Adrenal gland (tissue), 9 donors: ENCODE measurements at regions not wholly inside any gene's neighbourhood (a gene's known extent, or its start where the extent isn't known, plus 50 kb on each side); places are given as distances from the start of the nearest gene placed in this dataset.
"Not testable (repeated sequence)": the region's sequence is repeated elsewhere in the genome, so short reads cannot be mapped to it uniquely, and the experiment has no call there.

Source experiments
- DNase-seq, 7 donors: peaks; one replicate each; pipeline ENCODE4 v3.0.0-alpha.2; 2019 to 2020
- H3K27ac ChIP-seq, 5 donors: fragments of 200-600 bp; sonication (generic) in 4 of 5; 1 replicate in 3 of 5; 2 replicates in 2 of 5; pipeline versions ENCODE4 v1.5.1 to v1.8.0; 2016 to 2020; ENCODE audit warnings: mild to moderate bottlenecking in 1 of 5
- H3K27me3 ChIP-seq: fragments of 200-600 bp; 2 replicates; pipeline ENCODE4 v1.8.0; 2021
- H3K36me3 ChIP-seq, 2 donors: fragments of 200-600 bp; replicated peaks in 1 of 2; 1 replicate in 1 of 2; 2 replicates in 1 of 2; pipeline versions ENCODE4 v1.5.1 to v1.8.0; 2018 to 2022
- H3K4me1 ChIP-seq, 2 donors: fragments of 200-600 bp; replicated peaks in 1 of 2; 1 replicate in 1 of 2; 2 replicates in 1 of 2; pipeline versions ENCODE4 v1.5.1 to v1.8.0; 2018 to 2021
- H3K4me3 ChIP-seq, 4 donors: fragments of 200-600 bp; sonication (generic) in 3 of 4; one replicate each; pipeline ENCODE4 v1.5.1; 2016 to 2018
- H3K9me3 ChIP-seq, 3 donors: fragments of 200-600 bp; sonication (generic) in 1 of 3; replicated peaks in 1 of 3; 1 replicate in 2 of 3; 2 replicates in 1 of 3; pipeline versions ENCODE4 v1.5.1 to v1.8.0; 2016 to 2021
- POLR2A ChIP-seq, 2 donors: fragments of 450-650 bp; IDR thresholded peaks; one replicate each; pipeline ENCODE4 v1.6.1; 2017; ENCODE audit warnings: antibody characterized with exemption in 2 of 2, mild to moderate bottlenecking in 2 of 2, moderate library complexity in 1 of 2
- WGBS, 4 donors: extraction: QIAGEN DNeasy Blood & Tissue Kit in 2 of 4; methylation state at CpG; one replicate each; pipeline versions ENCODE4 v1.1.5 to v1.1.7; 2013 to 2017; 5-methylcytosine and 5-hydroxymethylcytosine counted together
- intact Hi-C, 2 donors: fragments of 100-400 bp; cut with DNase I; formaldehyde crosslinking; loops; one replicate each; pipeline versions ENCODE4 v1.14.1 to v1.15.0; 2022 to 2023
- TF ChIP-seq, protein P1 (sequence below), 6 experiments: fragments of 450-650 bp in 4 of 6; fragments of 200-600 bp in 2 of 6; sonication (generic) in 1 of 6; IDR thresholded peaks; 1 replicate in 5 of 6; 2 replicates in 1 of 6; pipeline versions ENCODE4 v1.5.1 to v1.8.0; 2016 to 2021; ENCODE audit warnings: antibody characterized with exemption in 6 of 6, mild to moderate bottlenecking in 2 of 6, moderate library complexity in 1 of 6
- donor health status: healthy with polysubstance abuse.
- donor health status: Bipolar disorder and iron deficiency.
- donor health status: DM: yes; HTN: yes; CAD: no.
- donor health status: DM: no; HTN: no; CAD: no.
- donor health status: DM: no; HTN: no; CAD: no.

DNA sequence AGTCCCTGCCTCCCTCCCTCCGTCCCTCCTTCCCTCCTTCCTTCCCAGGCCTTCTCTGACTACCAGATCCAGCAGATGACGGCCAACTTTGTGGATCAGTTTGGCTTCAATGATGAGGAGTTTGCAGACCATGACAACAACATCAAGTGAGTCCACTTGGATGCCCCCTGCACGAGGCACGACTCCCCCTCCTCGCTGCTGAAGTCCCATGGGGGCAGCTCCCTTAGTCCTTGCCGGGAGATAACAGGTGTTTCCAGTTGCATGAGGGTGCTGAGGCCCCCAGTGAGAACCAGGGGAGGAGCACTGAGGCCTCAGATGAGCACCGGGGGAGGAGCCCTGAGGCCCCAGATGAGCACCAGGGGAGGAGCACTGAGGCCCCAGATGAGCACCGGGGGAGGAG lies 200.0 kb downstream of the LIPI start:
- WGBS, 4 donors, result 79 to 93% (median 84%) methylated on average over 6 to 8 of the region's 8 CpGs
- Histone ChIP-seq H3K27me3 (no peaks in the 10 kb centered on the region), H3K9me3 (no peaks in the 10 kb centered on the region), H3K4me1 (no peaks in the 10 kb centered on the region), H3K36me3 (no peaks in the 10 kb centered on the region), H3K4me3 (no peak overlapping the region), H3K27ac (no peak overlapping the region)
- intact Hi-C loops, result no loop called here
- no peak for DNase-seq
- TF ChIP-seq POLR2A (IDR thresholded peaks at IDR 0.05), result no peak
- TF ChIP-seq, protein P1, sequence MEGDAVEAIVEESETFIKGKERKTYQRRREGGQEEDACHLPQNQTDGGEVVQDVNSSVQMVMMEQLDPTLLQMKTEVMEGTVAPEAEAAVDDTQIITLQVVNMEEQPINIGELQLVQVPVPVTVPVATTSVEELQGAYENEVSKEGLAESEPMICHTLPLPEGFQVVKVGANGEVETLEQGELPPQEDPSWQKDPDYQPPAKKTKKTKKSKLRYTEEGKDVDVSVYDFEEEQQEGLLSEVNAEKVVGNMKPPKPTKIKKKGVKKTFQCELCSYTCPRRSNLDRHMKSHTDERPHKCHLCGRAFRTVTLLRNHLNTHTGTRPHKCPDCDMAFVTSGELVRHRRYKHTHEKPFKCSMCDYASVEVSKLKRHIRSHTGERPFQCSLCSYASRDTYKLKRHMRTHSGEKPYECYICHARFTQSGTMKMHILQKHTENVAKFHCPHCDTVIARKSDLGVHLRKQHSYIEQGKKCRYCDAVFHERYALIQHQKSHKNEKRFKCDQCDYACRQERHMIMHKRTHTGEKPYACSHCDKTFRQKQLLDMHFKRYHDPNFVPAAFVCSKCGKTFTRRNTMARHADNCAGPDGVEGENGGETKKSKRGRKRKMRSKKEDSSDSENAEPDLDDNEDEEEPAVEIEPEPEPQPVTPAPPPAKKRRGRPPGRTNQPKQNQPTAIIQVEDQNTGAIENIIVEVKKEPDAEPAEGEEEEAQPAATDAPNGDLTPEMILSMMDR (IDR thresholded peaks at IDR 0.05), result no peak

DNA sequence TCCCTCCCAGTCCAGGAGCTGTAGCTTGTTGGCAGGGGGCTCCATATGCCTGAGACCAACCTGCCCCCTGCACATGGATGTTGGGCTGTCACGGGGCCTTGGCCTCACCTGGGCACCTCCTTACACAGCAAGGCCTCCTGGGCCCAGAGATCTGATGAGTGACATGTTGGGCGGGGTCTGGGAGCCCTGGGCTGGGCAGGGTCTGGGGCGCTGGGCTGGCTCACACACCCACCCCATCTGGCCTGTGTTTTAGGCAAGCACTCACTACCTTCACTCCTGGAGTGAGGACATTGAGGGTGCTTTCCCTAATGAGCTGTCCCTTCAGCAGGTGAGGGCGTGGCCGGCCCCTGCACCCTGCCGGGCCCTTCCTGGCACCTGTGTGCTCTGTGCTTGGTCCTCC lies 200.8 kb downstream of the LIPI start:
- DNase-seq, intact Hi-C loops, H3K4me1 ChIP-seq, H3K9me3 ChIP-seq, H3K36me3 ChIP-seq, H3K4me3 ChIP-seq, H3K27ac ChIP-seq, H3K27me3 ChIP-seq: not testable (repeated sequence)
- 77 to 87% (median 82%) methylated on average over 3 to 6 of the region's 6 CpGs; no CpG with 5 or more reads in 1 of the 4 donors for WGBS, 4 donors

DNA sequence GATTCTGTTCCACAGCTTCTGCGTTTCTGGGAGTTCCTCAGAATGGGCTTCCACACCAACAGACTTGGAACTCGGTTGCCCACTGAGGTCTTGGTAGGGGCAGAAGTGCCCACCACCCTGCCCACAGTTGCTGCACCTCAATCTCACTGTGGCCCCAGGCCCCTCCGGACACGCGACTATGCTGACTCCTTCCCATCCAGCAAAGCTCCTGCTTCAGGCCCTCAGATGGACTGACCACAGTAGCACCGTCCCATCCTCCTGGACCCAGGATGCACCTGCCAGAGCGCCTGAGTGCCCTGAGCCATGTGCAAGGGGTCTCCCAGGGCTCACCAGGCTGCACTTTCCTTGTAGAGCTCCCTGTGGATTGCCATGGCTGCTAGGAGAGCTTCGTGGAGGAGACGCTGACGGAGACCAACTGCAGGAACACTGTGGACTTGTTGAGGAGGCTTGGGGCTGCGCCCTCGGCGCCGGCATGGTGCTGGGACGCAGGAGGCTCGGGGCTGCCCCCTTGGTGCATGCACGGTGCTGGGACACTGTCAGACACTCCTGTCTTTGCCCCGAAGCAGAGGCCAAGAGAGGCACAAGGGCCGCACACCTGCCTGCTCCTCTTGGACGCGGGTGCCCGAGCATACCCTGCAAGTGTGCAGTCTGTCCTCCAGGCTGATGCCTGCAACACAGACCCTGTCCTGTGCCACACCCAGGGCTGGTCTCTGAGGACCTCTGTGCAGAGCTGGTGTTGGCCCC lies 201.3 kb downstream of the LIPI start:
- DNase-seq, intact Hi-C loops, H3K4me1 ChIP-seq, H3K36me3 ChIP-seq, H3K27me3 ChIP-seq, H3K4me3 ChIP-seq, H3K27ac ChIP-seq, H3K9me3 ChIP-seq: not testable (repeated sequence)
- WGBS, 4 donors, result 88 to 91% (median 89%) methylated on average over 7 to 22 of the region's 22 CpGs

DNA sequence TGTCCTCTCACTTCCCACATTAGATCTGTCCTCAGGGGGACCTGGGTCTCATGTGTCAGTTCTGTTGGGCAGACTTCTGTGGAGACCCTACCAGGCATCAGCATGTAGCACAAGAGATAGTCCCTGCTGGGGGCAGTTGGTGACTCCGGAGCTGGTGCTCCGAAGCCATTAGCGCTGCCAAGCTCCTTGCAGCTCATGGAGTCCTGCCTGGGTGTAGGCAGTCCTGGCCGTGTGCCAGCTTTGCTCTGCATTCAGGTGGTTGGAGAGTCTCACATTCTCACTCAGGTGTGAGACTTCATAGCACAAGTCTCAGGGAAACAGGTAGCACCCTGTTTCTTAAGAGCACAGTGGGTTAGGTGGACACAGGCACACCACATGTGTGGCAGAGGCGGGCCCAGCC lies 202.3 kb downstream of the LIPI start:
- WGBS, 4 donors, result 80 to 89% (median 82%) methylated on average over 1 to 5 of the region's 5 CpGs
- intact Hi-C loops, H3K36me3 ChIP-seq, H3K9me3 ChIP-seq, H3K4me3 ChIP-seq, DNase-seq, H3K4me1 ChIP-seq, H3K27ac ChIP-seq, H3K27me3 ChIP-seq: not testable (repeated sequence)

DNA sequence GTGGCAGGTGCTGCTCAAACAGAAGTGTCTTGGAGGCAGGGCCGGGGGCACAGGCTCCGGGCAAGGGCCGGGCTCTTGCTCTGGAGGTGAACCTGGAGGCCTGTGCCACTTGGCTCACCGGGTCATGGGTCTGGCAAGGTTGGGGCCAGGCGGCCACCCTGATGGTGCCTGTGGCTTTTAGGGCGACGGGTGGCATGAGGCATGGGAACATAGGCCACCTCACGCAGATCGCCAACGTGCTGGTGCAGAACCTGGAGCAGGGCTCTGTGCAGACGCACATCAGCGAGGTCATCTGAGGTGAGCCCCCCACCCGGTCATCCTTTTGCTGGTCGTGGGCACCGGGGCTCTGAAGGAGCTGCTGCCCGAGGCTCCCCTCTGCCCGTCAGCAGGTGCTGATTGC lies 202.7 kb downstream of the LIPI start:
- H3K27ac ChIP-seq, DNase-seq, H3K4me1 ChIP-seq, H3K27me3 ChIP-seq, H3K4me3 ChIP-seq, intact Hi-C loops, H3K36me3 ChIP-seq, H3K9me3 ChIP-seq: not testable (repeated sequence)
- WGBS, 4 donors, result 89 to 93% (median 91%) methylated on average over 7 to 17 of the region's 17 CpGs; no CpG with 5 or more reads in 1 of the 4 donors

DNA sequence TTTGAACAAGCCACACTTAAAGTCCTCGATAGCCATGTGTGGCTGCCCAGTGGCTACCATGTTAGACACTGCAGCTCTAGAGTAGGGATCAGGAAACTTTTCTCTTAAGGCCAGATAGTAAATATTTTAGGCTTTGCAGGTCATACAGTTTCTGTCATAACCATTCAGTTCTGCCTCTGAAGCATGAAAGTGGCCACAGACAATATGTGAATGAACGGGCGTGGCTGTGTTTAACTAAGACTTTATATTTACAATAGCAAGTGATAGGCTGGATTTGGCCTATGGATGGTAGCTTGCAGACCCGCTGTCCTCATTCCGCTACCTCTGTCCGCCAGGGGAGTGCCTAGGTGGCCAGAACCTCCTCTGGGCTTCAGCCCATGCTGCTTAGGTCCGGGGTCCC lies 204.6 kb downstream of the LIPI start:
- H3K27me3 ChIP-seq, H3K9me3 ChIP-seq, intact Hi-C loops, H3K36me3 ChIP-seq, H3K27ac ChIP-seq, H3K4me3 ChIP-seq, H3K4me1 ChIP-seq, DNase-seq: not testable (repeated sequence)
- 66 to 80% (median 77%) methylated on average over 4 to 5 of the region's 7 CpGs for WGBS, 4 donors

DNA sequence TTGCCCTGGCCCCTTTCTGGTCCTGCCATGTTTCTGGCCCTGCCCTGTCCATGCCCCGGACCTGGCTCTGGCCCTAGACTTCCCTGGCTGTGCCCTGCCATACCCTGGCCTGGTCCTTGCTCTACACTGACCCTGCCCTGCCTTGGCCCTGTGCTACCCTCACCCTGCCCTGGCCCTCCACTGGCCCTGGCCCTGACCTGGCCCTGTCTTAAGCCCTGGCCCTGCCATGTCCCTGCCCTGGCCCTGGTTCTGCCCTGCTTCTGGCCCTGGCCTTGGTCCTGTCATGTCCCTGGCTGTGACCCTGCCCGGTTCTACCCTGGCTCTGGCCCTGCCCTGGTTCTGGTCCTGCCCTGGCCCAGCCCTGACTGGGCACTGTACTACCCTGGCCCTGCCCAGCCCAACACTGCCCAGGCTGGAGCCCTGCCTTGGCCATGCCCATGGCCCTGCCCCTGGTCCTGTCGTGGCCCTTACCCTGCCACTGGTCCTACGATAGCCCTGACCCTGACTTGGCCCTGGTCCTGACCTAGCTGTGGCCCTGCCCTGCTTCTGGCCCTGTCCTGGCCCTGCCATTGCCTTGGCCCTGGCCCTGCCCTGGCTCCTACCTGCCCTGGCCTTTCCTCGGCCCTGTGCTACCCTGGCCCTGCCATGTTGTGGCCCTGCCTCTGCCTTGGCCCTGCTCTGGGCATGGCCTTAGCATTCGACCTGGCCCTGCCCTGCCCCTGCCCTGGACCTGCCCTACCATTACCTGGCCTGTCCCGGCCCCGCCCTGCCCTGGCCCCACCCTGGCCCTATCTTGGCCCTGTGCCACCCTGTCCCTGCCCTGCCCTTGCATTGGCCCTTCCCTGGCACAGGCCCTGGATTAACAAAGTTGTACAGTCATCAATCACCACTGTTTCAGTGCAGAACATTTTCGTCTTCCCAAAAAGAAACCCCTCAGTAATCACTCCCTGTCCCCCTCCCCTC lies 223.5 kb downstream of the LIPI start:
- H3K27ac ChIP-seq, H3K4me3 ChIP-seq, intact Hi-C loops, H3K9me3 ChIP-seq, H3K4me1 ChIP-seq, H3K36me3 ChIP-seq, H3K27me3 ChIP-seq: not testable (repeated sequence)
- peak in 1 of 7 donors; percentile 13 for DNase-seq
- WGBS, 4 donors, result 58 to 86% (median 64%) methylated on average over 3 to 8 of the region's 9 CpGs

DNA sequence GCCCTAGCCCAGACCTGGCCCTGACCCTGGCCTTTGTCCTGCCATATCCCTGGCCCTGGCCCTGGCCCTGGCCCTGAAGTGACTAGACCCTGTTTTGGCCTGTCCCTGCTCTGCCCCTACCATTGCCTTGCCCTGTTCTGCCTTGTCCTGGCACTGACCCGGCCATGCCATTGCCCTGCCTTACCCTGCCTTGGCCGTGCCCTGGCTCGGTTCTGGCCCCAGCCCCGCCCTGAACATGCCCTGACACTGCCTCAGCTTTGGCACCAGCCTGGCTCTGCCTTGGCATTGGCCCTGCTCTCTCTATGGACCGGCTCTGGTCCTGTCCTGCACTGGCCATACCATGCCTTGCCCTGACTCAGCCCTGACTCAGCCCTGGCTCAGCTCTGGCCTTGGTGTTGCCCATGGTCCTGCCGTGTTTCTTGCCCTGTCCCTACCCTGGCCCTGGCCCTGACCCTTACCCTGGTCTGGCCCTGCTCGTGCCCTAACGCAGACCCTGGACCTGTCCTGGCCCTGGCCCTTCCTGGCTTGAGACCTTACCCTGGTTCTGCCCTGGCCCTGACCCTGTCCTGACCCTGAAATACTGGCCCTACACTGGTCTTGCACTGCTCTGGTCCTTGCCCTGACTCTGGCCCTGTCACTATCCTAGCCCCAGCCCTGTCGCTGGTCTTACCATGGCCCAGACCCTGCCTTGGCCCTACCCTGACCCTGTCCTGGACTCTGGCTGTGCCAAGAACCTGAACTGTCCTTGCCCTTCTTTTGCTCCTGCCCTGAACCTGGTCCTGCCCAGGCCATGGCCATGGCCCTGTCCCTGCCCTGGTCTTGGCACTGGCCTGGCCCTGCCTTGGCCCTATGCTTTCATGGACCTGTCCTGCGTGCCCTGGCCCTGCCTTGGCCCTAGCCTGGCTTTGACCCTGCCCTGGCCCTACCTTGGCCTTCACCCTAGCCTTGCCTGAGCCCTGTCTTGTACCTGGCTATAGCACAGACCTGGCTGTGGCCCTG lies 224.6 kb downstream of the LIPI start:
- intact Hi-C loops, H3K9me3 ChIP-seq, H3K27ac ChIP-seq, DNase-seq, H3K4me3 ChIP-seq, H3K36me3 ChIP-seq, H3K27me3 ChIP-seq, H3K4me1 ChIP-seq: not testable (repeated sequence)
- 73 to 86% (median 81%) methylated on average over 5 to 10 of the region's 10 CpGs for WGBS, 4 donors
